GM10266 (cell line): ENCODE measurements at regions not wholly inside any gene's neighbourhood (a gene's known extent, or its start where the extent isn't known, plus 50 kb on each side); places are given as distances from the start of the nearest gene placed in this dataset.

ENCODE experiments used
- DNase-seq: peaks from one replicate; pipeline ENCODE4 v3.0.0; 2012; ENCODE audit errors: extremely low spot score
- TF ChIP-seq, protein P1 (sequence below): IDR thresholded peaks from 2 replicates; pipeline ENCODE4 v1.5.1; 2012; ENCODE audit warnings: mild to moderate bottlenecking, low read depth; ENCODE audit not compliant: control insufficient read depth, insufficient read depth; ENCODE audit errors: missing control alignments

DNA sequence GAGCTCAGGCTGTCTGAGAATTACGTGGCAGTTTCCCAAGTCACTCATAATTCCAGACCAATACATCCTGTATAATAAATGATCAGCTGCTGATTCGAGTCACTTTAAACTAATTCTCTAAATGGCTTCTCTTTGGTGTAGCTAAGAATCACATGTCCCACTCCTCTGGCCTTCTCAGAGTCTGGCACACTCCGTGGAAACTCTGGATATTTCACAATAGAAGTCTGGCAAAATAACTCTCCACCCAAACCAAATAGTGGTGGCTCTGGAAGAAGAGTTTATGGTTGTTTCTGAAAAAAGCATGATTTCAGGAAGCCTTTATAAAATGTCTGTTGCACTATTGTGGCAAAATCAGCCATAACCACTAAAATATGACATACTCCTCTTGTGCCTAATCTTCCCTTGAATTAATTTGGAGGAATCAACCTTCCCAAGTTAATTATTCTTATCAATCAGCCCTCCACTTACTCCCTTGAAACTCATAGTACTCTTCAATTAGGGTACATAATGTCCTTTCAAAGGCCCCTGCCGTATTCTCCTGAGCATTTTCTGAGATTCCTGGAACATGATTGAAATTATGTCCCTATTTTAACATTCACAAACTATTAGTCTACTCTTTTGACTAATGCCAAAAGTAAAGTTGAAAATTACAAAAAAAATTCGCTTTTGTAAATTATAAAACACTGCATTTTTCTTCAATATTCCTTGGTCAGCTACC is 991.6 kb downstream of the FAT4 start:
- no peak for DNase-seq
- TF ChIP-seq, protein P1, sequence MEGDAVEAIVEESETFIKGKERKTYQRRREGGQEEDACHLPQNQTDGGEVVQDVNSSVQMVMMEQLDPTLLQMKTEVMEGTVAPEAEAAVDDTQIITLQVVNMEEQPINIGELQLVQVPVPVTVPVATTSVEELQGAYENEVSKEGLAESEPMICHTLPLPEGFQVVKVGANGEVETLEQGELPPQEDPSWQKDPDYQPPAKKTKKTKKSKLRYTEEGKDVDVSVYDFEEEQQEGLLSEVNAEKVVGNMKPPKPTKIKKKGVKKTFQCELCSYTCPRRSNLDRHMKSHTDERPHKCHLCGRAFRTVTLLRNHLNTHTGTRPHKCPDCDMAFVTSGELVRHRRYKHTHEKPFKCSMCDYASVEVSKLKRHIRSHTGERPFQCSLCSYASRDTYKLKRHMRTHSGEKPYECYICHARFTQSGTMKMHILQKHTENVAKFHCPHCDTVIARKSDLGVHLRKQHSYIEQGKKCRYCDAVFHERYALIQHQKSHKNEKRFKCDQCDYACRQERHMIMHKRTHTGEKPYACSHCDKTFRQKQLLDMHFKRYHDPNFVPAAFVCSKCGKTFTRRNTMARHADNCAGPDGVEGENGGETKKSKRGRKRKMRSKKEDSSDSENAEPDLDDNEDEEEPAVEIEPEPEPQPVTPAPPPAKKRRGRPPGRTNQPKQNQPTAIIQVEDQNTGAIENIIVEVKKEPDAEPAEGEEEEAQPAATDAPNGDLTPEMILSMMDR = no peak

GRCh38 chr4:126318376-126318775 is 1003.6 kb downstream of the FAT4 start:
- no peak for DNase-seq
- TF ChIP-seq, protein P1 = no peak

DNA sequence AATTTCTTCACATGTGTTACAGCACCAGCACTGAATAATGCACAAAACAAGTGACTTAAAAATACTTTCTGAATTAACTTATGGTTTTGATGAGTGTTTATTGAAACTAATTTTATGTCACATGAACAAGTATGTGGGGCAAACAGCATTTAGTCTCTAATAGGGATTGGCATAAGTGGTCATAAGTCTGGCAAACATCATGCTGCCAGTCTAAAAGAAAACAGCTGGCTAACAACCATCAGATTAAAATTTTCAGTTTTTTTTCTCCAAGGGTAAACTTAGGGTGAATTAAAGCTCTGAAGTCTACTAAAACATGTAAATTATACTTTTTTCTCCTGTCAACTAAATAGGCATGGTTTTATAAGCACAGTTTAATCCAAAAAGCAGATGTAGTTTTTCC is 1014.2 kb downstream of the FAT4 start:
- DNase-seq = no peak
- TF ChIP-seq, protein P1 = no peak

GRCh38 chr4:126338548-126338947 is 1023.8 kb downstream of the FAT4 start:
- TF ChIP-seq, protein P1 = no peak
- no peak for DNase-seq

GRCh38 chr4:126341927-126342326 is 1027.2 kb downstream of the FAT4 start:
- DNase-seq = no peak
- TF ChIP-seq, protein P1 = no peak

GRCh38 chr4:126344472-126344871 is 1029.7 kb downstream of the FAT4 start:
- TF ChIP-seq, protein P1 = no peak
- DNase-seq = no peak

DNA sequence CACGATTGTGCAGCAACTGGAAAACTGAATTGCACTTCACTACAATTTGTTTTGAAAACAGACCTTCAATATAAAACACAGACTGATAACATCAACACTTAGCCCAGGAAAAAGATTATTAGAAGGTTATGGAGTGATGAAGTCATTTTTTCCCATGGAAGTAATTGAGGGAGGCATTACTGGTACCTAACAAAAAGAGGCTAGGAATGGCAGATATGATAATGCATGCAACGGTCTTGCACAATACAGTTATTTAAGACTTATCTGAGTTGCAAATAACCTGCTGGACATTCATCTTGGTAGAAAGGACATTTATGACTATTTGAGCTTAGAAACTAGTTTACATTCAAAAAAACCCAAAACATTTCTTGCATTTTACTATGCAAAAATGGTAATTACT is 1031.9 kb downstream of the FAT4 start:
- TF ChIP-seq, protein P1 = no peak
- no peak for DNase-seq
